GM12875 (cell line): ENCODE measurements at regions not wholly inside any gene's neighbourhood (a gene's known extent, or its start where the extent isn't known, plus 50 kb on each side); places are given as distances from the start of the nearest gene placed in this dataset.

Experiments
- H3K4me3 ChIP-seq: one replicate; pipeline ENCODE4 v1.5.1; 2011; ENCODE audit warnings: low read depth, low read length, control low read depth
- TF ChIP-seq, protein P1 (sequence below): IDR thresholded peaks from 2 replicates; pipeline ENCODE4 v1.5.1; 2011; ENCODE audit warnings: low read depth, mild to moderate bottlenecking, control low read depth, inconsistent platforms, low read length, moderate library complexity, borderline replicate concordance; ENCODE audit not compliant: insufficient read depth

DNA sequence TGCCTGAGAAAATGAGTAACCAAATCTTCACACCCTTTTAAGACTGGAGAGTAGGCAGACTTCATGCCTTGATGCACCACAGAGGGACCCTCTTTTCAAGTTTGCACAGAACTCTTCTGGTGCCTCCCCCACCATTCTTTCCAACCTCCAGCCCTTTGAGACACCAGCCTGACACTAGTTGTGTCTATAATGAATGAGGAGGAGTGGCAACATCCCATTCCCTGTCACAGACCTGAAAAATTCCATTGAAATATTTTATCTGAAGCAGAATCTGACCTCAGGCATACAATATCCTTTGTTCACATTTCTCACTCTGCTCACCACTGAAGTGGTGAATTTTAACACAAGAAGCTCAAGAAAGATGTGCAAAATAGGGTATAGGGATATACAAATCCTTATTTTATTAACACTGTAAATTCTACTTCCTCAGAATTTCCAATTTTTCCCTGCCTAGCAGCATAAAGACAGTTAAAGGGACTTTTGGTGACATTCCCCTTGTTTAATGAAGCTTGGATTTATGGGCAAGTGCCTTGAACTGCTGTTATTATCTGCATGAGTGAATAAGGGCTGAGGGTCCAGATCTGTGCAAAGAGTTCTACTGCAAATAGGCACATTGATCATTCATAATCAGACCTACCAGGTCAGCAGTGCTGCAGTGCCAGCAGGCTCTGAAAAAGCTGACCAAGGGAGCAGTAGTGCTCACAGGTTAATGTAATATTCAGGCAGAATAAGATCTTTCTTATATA is 149.9 kb upstream of the PAQR3 start:
- TF ChIP-seq, protein P1, sequence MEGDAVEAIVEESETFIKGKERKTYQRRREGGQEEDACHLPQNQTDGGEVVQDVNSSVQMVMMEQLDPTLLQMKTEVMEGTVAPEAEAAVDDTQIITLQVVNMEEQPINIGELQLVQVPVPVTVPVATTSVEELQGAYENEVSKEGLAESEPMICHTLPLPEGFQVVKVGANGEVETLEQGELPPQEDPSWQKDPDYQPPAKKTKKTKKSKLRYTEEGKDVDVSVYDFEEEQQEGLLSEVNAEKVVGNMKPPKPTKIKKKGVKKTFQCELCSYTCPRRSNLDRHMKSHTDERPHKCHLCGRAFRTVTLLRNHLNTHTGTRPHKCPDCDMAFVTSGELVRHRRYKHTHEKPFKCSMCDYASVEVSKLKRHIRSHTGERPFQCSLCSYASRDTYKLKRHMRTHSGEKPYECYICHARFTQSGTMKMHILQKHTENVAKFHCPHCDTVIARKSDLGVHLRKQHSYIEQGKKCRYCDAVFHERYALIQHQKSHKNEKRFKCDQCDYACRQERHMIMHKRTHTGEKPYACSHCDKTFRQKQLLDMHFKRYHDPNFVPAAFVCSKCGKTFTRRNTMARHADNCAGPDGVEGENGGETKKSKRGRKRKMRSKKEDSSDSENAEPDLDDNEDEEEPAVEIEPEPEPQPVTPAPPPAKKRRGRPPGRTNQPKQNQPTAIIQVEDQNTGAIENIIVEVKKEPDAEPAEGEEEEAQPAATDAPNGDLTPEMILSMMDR = no peak
- H3K4me3 ChIP-seq = no peak overlapping the region

DNA sequence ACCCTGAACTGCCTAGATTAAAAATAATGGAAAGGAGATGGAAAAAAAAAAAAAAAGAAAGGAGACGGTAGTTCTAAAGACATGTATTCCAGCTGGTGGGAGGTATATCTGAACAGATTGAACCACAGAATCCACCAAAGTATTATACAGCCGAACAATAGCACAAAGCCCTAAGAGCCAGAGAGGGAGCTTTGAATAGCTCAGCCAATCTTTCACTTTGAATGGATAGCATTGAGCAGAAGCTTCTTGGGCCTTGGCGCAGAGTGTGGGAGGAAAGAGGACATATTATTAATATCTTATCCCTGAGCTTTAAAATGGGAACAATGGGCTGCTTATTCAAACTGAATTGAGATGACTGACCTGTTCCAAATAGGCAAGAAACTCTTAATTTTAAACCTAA is 147.8 kb upstream of the PAQR3 start:
- TF ChIP-seq, protein P1 = no peak
- no peak overlapping the region for H3K4me3 ChIP-seq

DNA sequence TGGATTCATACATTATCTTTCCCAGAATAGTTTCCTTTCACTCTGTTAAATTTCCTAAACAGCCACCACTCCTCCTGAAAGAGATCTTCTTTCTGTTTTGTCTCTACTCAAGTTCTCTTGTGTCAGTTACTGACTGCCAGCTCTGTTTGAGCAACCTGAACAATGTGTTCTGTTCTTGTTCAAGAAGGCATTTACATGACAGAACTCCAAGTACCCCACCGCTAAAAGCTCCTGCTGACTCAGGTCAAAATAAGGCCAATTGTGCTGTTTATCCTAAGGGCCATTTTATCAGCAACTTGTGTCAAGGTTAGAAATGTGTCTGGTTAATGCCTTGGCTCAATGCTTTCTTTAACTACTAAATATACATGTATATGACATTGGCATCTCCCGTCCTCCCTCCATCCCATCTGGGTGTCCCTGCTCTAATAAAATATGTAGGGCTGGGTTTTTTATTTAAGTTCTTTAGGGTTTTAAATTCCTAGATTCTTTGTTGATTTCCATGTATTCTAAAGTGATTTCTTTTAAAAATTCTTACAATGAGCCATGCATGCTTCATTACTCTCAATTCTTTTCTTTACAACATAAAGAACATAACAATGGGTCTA is 144.3 kb upstream of the PAQR3 start:
- H3K4me3 ChIP-seq = no peak overlapping the region
- TF ChIP-seq, protein P1 = no peak

DNA sequence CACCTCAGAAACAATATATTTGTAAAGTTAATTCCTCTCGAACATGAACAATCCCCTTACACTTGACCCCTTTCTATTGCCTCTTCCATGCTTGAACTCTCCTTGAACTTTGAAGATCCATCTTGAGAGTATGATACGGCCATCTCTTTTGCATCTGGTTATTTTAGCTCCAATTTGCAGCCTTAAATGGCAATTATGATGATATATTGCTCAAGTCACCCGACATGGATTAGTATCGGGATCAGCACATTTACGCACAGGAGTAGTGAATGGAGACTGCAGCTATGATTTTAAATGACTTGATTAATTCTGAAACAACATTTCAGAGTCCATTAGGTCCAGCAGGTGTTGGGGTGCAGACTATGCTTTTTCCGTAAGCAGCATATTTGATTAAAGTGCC is 143.8 kb upstream of the PAQR3 start:
- TF ChIP-seq, protein P1 = no peak

DNA sequence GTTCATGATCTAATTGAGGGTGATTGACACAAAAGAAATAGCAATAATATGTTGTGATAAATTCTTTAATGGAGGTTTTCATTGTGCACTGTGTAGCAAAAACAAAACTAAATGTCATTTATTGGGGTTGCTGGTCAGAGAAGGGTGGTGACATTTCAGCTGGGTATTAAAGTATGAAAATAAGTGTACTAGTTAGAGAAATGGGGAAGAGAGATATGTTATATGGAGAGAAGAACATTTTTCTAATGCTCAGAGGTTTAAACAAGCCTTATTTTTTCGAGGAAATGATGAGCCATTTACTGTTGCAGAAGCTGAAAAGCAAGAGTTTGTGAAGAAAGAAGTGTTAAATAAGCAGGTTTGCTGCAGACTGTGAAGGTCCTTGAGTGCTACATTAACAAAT is 142.7 kb upstream of the PAQR3 start:
- H3K4me3 ChIP-seq = no peak overlapping the region
- TF ChIP-seq, protein P1 = no peak

More for the DNA sequence above, 143.8 kb upstream of the PAQR3 start:
- no peak overlapping the region for H3K4me3 ChIP-seq

DNA sequence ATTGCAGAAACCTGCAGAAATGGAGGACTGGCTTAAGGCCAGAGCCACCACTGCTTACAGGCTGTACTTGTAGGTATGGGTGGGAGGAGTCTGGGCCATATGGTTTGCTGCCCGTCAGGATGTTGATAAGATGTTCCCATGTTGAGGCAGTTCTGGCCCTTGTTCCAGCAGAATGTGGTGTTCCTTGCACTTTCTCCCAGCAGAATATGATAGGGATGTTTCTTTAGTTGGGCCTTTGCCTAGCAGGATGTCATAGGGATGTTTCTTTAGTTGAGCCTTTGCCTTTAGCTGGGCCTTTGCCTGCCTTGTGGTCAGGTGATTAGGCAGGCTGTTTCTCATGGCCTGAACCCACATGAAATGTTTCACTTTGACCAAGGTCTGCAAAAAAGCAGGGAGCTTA is 139.1 kb upstream of the PAQR3 start:
- no peak overlapping the region for H3K4me3 ChIP-seq
- TF ChIP-seq, protein P1 = no peak

DNA sequence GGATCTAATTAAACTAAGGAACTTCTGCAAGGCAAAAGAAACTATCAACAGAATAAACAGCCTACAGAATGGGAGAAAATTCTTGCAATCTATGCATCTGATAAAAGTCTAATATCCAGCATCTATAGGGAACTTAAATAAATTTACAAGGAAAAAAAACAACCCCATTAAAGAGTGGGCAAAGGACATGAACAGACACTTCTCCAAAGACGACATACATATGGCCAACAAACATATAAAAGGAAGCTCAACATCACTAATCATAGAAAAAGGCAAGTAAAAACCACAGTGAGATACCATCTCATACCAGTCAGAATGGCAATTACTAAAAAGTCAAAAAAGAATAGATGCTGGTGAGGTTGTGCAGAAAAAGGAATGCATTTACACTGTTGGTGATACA is 134.8 kb upstream of the PAQR3 start:
- TF ChIP-seq, protein P1 = no peak
- no peak overlapping the region for H3K4me3 ChIP-seq
